ENCODE measurements at regions not wholly inside any gene's neighbourhood (a gene's known extent, or its start where the extent isn't known, plus 50 kb on each side); places are given as distances from the start of the nearest gene placed in this dataset.
A peak's percentile ranks its signal among the peaks of the same experiment; 100 is the strongest.
"Not testable (repeated sequence)": the region's sequence is repeated elsewhere in the genome, so short reads cannot be mapped to it uniquely, and the experiment has no call there.

- Histone ChIP-seq H3K4me1 (ENCODE audit: control insufficient read depth, insufficient read depth, low read length) (no peaks in the 10 kb centered on the region), H3K27me3 (ENCODE audit: control insufficient read depth, insufficient read depth, low read length) (no peaks in the 10 kb centered on the region), H3K9ac (ENCODE audit: low read length) (no peak overlapping the region), H3K27ac (ENCODE audit: low read depth, low read length) (no peak overlapping the region), H3K4me3 (ENCODE audit: low read length) (no peak overlapping the region), H3K36me3 (ENCODE audit: control insufficient read depth, insufficient read depth, low read length) (no peaks in the 10 kb centered on the region)
Observed at GRCh38 chr3:194256040-194256945, 94.8 kb downstream of the CPN2 start.

DNA sequence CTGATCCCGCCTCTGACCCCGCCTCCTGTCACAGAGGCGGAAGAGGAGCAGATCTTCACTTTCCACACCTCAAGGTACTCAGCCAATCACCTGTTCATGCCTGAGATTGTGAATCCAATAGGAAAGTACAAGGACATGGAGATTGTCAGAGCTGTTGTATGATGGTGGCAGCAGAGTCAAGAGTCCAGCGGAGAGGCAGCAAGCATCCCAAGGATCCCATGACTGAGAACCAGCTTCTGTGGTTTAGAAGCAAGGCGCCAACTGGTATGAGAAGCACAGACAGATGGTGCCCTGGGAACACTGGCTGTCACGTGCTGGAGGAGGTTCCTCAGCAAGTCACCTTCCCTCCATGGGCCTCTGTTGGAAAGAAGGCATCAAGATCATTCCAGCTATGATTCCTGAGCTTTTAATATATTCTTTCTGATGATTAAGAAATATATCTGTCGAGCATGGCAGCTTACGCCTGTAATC, 93.9 kb downstream of the CPN2 start:
- no peak overlapping the region for H3K9ac ChIP-seq (ENCODE audit: low read length)
- no peak overlapping the region for H3K4me3 ChIP-seq (ENCODE audit: low read length)
- H3K4me1 ChIP-seq (ENCODE audit: control insufficient read depth, insufficient read depth, low read length), result no peaks in the 10 kb centered on the region
- no peak overlapping the region for H3K27ac ChIP-seq (ENCODE audit: low read depth, low read length)
- no peaks in the 10 kb centered on the region for H3K27me3 ChIP-seq (ENCODE audit: control insufficient read depth, insufficient read depth, low read length)
- H3K36me3 ChIP-seq (ENCODE audit: control insufficient read depth, insufficient read depth, low read length), result no peaks in the 10 kb centered on the region

GRCh38 chr3:194257916-194258668, 93.0 kb downstream of the CPN2 start:
- no peak overlapping the region for H3K9ac ChIP-seq (ENCODE audit: low read length)
- H3K4me3 ChIP-seq (ENCODE audit: low read length), result no peak overlapping the region
- no peaks in the 10 kb centered on the region for H3K4me1 ChIP-seq (ENCODE audit: control insufficient read depth, insufficient read depth, low read length)
- H3K36me3 ChIP-seq (ENCODE audit: control insufficient read depth, insufficient read depth, low read length), result no peaks in the 10 kb centered on the region
- no peak overlapping the region for H3K27ac ChIP-seq (ENCODE audit: low read depth, low read length)
- no peaks in the 10 kb centered on the region for H3K27me3 ChIP-seq (ENCODE audit: control insufficient read depth, insufficient read depth, low read length)

DNA sequence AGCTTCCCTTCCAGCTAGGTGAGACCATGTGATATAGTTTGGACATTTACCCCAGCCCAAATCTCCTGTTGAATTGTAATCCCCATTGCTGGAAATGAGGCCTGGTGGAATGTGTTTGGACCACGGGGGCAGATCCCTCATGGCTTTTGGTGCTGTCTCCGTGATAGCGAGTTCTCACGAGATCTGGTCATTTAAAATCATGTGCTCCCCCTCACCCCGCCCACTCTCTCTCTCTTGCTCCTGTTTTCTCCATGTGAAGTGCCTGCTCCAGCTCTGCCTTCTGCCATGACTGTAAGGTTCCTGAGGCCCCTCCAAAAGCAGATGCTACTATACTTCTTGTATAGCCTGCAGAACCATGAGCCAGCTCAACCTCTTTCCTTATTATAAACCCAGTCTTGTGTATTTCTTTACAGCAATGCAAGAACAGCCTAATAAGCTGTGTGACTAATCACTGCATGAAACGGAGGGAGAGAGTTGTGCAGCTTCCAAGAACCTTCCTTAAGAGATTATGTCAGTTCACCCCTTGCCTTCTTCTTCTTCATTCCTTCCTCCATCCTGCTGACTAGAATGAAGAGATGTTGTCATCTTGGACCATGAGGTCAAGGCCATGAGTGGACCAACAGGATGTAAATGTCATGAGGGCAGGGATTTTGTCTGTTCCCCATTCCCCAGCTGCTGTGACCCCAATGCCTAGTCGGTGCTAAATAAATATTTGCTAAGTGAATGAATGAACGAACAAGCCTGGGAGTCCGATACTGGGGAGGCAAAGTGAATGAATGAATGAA, 91.0 kb downstream of the CPN2 start:
- Histone ChIP-seq H3K27ac (ENCODE audit: low read depth, low read length) (no peak overlapping the region), H3K4me3 (ENCODE audit: low read length) (no peak overlapping the region), H3K36me3 (ENCODE audit: control insufficient read depth, insufficient read depth, low read length) (no peaks in the 10 kb centered on the region), H3K4me1 (ENCODE audit: control insufficient read depth, insufficient read depth, low read length) (no peaks in the 10 kb centered on the region), H3K27me3 (ENCODE audit: control insufficient read depth, insufficient read depth, low read length) (no peaks in the 10 kb centered on the region), H3K9ac (ENCODE audit: low read length) (no peak overlapping the region)

- Histone ChIP-seq H3K4me3 (ENCODE audit: low read length) (no peak overlapping the region), H3K27ac (ENCODE audit: low read depth, low read length) (no peak overlapping the region), H3K36me3 (ENCODE audit: control insufficient read depth, insufficient read depth, low read length) (no peaks in the 10 kb centered on the region), H3K27me3 (ENCODE audit: control insufficient read depth, insufficient read depth, low read length) (no peaks in the 10 kb centered on the region), H3K4me1 (ENCODE audit: control insufficient read depth, insufficient read depth, low read length) (peaks cover 9% of the 10 kb centered on the region), H3K9ac (ENCODE audit: low read length) (no peak overlapping the region)
Observed at GRCh38 chr3:194261581-194262063, 89.5 kb downstream of the CPN2 start.

- H3K36me3 ChIP-seq (ENCODE audit: control insufficient read depth, insufficient read depth, low read length), result no peaks in the 10 kb centered on the region
- H3K4me3 ChIP-seq (ENCODE audit: low read length), result no peak overlapping the region
- no peak overlapping the region for H3K27ac ChIP-seq (ENCODE audit: low read depth, low read length)
- H3K27me3 ChIP-seq (ENCODE audit: control insufficient read depth, insufficient read depth, low read length), result no peaks in the 10 kb centered on the region
- H3K9ac ChIP-seq (ENCODE audit: low read length), result no peak overlapping the region
- peaks cover 12% of the 10 kb centered on the region for H3K4me1 ChIP-seq (ENCODE audit: control insufficient read depth, insufficient read depth, low read length)
Observed at GRCh38 chr3:194262176-194262924, 88.8 kb downstream of the CPN2 start.

- no peaks in the 10 kb centered on the region for H3K27me3 ChIP-seq (ENCODE audit: control insufficient read depth, insufficient read depth, low read length)
- H3K9ac ChIP-seq (ENCODE audit: low read length), result no peak overlapping the region
- H3K4me3 ChIP-seq (ENCODE audit: low read length), result no peak overlapping the region
- H3K27ac ChIP-seq (ENCODE audit: low read depth, low read length), result no peak overlapping the region
- peaks cover 15% of the 10 kb centered on the region for H3K4me1 ChIP-seq (ENCODE audit: control insufficient read depth, insufficient read depth, low read length)
- no peaks in the 10 kb centered on the region for H3K36me3 ChIP-seq (ENCODE audit: control insufficient read depth, insufficient read depth, low read length)
Observed at GRCh38 chr3:194262925-194263305, 88.2 kb downstream of the CPN2 start.

DNA sequence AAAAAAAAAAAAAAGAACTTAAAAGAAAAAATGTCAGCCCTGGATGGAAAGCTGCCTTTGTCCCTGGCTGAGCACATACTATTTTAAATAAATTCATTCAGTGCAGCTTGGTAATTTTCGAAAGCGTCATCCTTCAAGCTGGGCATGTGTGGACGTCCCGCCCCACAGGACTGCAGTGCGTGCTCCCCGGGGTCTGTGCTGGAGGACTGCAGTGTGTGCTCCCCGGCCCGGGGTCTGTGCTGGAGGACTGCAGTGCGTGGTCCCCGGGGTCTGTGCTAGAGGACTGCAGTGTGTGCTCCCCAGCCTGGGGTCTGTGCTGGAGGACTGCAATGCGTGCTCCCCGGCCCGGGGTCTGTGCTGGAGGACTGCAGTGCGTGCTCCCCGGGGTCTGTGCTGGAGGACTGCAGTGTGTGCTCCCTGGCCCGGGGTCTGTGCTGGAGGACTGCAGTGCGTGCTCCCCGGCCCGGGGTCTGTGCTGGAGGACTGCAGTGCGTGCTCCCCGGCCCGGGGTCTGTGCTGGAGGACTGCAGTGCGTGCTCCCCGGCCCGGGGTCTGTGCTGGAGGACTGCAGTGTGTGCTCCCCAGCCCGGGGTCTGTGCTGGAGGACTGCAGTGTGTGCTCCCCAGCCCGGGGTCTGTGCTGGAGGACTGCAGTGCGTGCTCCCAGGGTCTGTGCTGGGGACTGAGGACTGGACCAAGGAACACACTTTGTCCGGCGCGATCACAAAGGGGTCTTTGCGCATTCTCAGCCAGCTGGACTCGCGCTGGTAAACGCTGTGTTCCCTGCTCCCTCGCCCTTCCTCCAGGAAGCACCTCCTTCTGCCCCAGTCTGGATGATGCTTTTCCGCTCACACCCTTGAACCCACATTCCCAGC, 86.3 kb downstream of the CPN2 start:
- Histone ChIP-seq H3K4me1 (ENCODE audit: control insufficient read depth, insufficient read depth, low read length) (peaks cover 20% of the 10 kb centered on the region), H3K27ac (ENCODE audit: low read depth, low read length) (peak overlapping the region; percentile 74)
- not testable (repeated sequence) for H3K4me3 ChIP-seq (ENCODE audit: low read length); H3K36me3 ChIP-seq (ENCODE audit: control insufficient read depth, insufficient read depth, low read length); H3K9ac ChIP-seq (ENCODE audit: low read length); H3K27me3 ChIP-seq (ENCODE audit: control insufficient read depth, insufficient read depth, low read length)

- no peak overlapping the region for H3K9ac ChIP-seq (ENCODE audit: low read length)
- H3K4me1 ChIP-seq (ENCODE audit: control insufficient read depth, insufficient read depth, low read length), result peaks cover 25% of the 10 kb centered on the region
- H3K4me3 ChIP-seq (ENCODE audit: low read length), result no peak overlapping the region
- no peaks in the 10 kb centered on the region for H3K36me3 ChIP-seq (ENCODE audit: control insufficient read depth, insufficient read depth, low read length)
- H3K27ac ChIP-seq (ENCODE audit: low read depth, low read length), result peak overlapping the region; percentile 74
- no peaks in the 10 kb centered on the region for H3K27me3 ChIP-seq (ENCODE audit: control insufficient read depth, insufficient read depth, low read length)
Observed at GRCh38 chr3:194265505-194265892, 85.6 kb downstream of the CPN2 start.

DNA sequence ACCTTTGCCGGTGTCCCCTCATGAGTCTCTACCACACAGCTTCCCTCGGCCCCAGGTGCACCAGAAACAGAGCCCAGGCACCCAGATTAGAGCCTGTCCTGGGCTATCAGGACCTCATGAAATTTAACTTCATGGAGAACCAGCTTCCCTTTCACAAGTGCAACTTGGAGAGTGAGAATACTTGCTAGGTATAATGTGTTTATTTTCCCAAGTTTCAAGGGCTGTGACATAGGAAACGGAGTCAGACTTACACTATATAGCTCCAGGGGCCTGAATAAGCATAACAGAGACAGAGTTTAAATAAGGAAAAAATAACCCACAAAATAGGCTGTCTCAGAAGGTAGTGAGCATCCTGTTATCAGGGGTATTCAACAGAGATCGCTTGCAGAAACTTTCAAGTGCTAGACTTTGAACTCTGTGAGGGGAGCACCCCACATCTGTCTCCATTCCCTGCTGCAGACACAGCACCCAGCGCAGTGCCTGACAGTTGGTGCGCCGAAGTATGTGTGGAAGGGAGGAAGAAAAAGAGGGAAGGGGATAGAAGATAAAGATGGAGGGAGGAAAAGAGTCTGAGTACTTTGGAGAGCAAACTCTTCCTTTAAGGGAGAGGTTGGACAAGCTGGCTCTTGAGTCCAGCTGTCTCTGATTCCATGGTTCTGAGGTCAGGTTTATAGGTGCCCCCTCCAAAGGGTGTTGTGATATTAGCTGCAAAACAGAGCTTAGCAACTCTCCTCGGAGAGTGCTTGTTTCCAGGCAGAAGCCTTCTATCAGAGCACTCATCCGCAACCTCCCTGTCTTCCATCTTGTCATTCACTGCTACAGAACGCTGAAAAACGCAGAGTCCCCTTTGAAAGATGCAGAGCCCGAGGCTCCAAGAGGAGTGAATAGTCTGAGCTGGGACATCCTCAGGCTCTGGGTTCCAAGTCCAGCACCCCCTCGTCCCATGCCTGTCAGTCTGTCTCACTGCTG, 84.8 kb downstream of the CPN2 start:
- Histone ChIP-seq H3K36me3 (ENCODE audit: control insufficient read depth, insufficient read depth, low read length) (no peaks in the 10 kb centered on the region), H3K9ac (ENCODE audit: low read length) (no peak overlapping the region), H3K4me1 (ENCODE audit: control insufficient read depth, insufficient read depth, low read length) (peaks cover 33% of the 10 kb centered on the region), H3K4me3 (ENCODE audit: low read length) (peak overlapping the region; percentile 17), H3K27ac (ENCODE audit: low read depth, low read length) (peak overlapping the region; percentile 74), H3K27me3 (ENCODE audit: control insufficient read depth, insufficient read depth, low read length) (no peaks in the 10 kb centered on the region)

All from rectal smooth muscle tissue (tissue), 1 donor.